Forelimb muscle (tissue), 1 donor: ENCODE measurements at regions not wholly inside any gene's neighbourhood (a gene's known extent, or its start where the extent isn't known, plus 50 kb on each side); places are given as distances from the start of the nearest gene placed in this dataset.

Experiments
- DNase-seq: peaks from one replicate; pipeline ENCODE4 v3.0.0-alpha.2; 2013; ENCODE audit warnings: low read depth

DNA sequence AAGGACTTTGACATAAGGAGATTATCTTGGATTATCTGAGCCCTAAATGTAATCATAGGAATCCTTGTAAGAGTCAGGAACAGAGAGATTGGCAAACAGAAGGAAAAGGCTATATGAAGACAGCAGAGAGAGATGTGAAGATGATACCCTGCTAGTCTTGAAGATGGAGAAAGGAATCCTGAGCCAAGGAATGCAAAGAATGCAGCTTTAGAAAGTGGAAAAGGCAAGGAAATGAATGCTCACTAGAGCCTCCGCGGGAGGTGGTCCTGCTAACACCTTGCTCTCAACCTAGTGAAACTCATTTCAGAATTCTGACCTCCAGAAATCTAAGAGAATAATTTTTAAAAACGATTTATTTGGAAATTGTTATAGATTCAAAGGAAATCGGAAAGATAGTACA, 117.1 kb downstream of the TBXT start:
- DNase-seq = no peak

DNA sequence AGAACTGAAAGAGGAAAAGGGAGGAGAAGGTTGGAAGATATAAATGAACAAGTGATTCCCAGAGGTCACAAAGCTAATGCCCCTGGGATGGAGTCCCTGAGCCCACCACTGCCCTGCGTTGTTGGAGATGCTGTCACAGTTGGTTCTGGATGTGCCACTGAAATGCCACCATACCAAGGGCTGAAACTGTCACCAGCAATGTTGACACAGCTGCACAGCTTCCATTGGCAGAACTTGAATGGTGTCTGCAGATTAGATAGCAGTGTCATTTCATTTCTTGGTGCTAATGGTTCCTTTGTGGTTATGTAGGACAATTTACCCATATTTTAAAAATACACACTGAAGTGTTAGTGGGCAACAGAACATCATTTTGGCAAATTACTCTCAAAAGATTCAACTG, 120.7 kb downstream of the TBXT start:
- no peak for DNase-seq

DNA sequence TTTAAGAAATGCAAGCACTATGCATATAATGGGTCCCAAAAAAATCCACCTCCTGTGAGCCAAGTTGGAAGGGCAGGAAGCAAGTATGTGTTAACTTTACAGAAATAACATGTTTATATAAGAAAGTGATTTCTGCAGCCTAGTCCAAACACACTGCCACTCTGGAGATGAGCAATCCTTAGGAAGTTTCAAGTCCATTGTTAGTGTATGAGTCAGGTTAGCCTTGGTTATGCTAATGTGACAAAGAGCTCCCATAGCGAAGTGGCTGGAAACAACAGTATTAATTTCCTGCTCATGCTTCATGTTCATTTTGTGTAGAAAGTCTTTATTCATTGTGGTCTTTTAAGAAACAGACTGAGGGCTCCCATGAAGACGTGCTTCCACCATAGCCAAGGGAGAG, 121.4 kb downstream of the TBXT start:
- DNase-seq = no peak

DNA sequence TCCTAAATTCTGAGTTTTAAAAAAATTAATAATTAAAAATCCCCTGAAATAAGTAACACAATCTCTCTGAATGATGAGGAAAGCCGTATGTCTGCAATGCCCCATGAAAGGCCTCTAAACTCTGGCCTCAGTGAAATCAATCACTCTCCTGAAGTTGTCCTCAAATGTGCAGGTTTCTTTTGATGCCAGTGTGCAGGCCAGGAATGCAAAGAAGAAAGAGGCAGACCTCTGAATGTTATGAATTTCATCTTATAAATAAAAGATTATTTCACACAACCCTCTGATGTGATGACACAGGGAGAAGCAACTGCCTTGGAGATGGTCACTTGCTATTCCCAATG, 121.8 kb downstream of the TBXT start:
- DNase-seq = no peak

DNA sequence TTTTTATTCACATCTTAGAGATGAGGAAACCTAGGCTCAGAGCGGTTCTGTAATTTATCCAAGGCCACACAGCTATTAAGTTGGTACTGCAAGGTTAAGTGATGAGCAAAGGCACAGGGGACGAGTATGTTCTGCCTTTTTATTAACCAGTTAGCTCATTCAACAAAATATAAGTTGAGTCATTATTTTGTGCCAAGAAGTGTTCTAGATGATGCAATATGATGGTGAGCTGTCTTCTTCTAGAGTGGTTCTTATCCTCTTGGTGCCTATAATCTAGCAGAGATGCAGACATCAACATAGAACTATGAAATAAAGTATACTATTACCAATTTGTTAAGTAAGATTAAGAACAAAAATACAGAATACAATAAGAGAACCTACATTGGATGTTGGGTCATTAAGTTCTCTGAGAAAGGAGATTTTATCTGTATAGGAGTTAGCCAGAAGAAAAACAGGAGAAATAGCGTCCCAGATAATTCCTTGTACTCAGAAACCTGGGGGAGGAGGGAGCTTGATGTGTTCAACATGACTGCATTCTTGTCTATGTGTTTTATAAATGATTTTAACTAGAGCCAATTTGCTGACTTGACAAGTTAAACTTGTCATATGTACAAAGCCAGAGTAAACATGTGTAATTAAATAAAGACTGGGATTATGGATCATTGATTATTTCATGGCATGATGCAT, 122.3 kb downstream of the TBXT start:
- no peak for DNase-seq

DNA sequence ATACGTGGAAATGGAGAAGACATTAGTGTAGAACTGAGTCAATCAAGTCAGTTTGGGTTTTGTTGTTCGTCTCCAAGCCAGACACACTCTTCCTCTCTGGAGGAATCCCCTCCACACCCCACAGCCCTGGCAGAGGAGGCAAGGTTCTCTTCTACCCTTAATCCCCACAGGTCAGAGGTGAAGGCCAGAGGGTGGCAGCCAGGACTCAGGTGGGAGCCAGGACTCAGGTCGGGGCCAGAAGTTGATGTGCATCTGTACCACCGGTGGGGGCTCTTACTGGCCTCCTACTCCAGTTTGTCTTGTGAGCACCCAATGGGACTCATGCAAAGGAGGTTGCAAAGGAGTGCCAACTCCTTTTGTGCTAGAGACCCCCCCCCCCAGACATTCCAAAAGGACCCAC, 126.4 kb downstream of the TBXT start:
- DNase-seq = no peak

DNA sequence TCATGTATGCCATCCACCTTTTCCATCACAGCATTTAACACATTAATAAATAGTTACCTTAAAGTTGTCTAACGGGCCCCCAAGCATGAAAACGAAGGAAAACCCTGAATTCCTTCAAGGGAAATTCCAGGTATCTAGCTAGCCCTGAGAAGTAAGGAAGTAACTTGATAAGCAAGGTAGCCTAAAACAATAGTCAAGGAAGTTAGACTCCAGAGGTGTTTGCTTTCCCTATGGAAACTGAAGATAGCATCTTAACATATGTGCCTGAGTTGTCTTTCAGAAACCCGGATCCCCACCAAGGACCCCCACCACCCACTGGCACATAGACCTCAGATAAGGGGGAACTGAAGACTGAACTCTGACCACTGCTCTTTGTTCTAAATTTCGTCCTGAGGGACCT, 127.4 kb downstream of the TBXT start:
- no peak for DNase-seq

DNA sequence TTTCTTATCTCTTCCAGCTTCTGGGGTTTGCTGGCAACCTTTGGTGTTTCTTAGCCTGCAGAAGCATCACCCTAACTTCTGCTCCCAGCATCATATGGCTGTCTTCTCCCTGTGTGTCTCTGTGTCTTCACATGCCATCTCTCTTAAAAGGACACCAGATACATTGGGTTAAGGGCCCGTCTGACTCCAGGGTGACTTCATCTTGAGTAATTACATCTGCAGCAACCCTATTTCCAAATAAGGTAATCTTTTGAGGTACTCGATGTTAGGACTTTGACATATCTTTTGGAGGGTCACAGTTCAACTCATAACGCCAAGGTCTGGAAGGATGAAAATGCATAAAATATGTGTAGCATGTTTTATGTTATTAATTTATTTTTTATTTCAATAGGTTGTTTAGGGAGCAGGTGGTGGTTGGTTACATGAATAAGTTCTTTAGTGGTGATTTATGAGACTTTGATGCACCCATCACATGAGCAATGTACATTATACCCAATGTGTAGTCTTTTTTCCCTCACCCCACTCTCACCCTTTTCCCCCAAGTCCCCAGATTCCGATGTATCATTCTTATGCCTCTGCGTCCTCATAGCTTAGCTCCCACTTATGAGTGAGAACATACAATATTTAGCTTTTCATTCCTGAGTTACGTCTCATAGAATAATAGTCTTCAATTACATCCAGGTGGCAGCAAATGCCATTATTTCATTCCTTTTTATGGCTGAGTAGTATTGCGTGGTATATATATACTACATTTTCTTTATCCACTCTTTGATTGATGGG, 131.1 kb downstream of the TBXT start:
- no peak for DNase-seq

DNA sequence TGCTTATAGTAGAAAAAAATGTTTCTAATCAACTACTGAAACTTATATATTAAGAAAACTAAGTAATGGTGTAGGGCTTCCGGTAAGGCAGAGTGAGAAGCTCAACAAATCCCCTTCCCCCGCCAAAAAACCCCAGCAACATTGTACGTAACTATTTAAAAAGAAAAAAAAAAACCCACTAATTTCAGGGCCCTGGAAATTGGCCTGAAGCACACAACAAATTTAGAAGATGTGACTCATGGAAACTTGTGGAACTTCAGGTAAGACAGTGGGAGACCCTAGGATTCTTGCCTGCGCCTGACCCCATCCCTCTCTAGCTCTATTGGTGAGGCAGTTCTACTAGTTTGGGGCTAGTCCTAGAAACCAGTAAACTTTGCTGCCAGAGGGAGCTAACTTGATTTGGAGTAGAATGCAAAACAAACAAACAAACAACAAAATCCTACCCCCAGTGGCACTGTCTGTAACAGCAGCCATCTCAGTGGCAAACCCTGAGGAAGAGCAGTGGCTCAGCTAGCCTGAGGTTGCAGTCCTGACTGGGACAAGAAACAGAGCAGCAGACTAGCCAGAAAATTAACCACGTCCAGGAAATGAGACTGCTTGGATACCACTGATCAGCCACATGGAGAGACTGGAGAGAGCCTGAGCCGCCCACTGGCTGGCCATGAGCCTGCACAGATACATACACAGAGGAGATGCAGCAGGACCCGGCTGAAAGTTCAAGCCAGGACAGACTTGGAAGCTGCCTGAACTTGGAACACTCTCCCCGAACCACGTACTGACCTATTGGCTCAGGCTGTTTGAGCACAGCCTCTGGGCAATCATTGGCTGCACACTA, 135.1 kb downstream of the TBXT start:
- DNase-seq = no peak

DNA sequence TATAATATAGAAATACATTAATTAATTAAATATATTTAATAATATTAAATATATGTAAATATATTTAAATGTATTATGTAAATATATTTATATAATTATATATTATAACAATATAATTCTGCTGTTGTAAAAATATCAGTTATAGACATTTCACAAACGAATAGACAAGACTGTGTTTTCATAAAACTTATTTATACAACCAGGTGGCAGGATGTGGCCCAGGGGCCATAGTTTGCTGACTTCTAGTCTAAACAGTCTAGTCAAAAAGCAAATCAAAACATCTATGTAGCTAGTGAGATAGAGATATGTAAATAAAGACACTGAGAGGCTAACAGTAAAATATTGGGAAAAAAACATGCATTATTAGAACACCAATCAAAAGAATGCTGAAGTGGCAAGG, 136.4 kb downstream of the TBXT start:
- no peak for DNase-seq

DNA sequence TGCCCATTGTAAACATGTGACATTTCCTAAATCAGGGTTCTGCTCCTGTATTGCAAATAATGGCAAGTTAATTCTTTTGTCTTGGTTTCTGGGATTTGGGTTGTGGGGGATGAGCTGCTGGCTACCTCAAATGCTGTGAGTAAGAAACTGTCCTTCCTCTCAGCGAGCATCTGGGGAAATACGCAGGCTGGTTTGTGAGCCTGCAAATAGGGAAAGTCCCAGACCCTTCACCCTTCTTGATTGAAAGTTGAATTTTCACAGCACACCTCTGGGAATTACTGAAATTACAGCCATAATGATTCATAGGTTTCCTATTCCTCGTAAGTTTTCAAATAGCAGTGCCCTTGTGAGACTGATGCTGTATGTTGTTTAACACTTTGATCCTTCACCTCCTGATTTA, 138.1 kb downstream of the TBXT start:
- no peak for DNase-seq

DNA sequence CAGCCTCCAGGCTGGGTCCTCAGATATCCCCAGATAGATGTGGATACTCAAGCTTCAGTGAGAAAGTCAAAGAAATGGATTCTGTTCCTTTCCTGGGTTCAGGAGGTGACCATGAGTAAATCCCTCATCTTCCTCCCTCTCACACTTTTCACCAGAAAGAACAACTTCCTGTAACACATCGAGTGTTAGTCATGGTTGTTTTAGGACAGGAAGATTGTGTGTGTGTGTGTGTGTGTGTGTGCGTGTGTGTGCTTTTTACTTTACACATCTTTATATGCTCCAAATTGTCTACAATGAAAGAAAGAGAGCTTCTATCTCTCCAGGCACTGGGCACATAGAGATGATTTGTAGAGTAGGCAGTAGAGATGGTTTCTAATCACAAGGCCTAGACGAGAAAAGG, 139.9 kb downstream of the TBXT start:
- DNase-seq = no peak

DNA sequence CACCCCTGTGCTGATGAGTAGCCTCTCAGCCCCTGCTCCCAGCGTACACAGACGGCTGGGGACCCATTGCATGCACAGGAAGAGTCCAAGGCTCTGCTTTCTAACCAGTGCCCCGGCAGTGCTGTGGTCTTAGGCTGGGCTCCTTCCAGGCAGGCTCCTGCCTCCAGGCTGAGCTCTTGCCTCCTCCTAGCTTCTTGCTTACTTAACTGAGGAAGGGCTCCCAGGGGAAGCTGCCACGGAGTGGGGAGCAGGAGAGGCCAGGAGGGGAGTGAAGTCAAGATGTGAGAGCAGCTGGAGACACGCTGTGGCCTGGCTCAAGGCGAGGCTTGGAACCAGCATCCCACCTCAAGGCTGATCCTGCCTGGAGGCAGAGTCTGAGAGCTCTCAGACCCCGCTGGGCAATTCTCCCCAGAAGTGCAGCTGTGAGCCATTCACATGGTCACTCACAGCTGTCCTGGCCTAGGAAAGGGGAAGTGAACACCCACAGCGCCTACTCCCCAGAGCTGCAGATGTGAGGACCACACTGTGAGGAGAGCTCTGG, 141.0 kb downstream of the TBXT start:
- DNase-seq = no peak

DNA sequence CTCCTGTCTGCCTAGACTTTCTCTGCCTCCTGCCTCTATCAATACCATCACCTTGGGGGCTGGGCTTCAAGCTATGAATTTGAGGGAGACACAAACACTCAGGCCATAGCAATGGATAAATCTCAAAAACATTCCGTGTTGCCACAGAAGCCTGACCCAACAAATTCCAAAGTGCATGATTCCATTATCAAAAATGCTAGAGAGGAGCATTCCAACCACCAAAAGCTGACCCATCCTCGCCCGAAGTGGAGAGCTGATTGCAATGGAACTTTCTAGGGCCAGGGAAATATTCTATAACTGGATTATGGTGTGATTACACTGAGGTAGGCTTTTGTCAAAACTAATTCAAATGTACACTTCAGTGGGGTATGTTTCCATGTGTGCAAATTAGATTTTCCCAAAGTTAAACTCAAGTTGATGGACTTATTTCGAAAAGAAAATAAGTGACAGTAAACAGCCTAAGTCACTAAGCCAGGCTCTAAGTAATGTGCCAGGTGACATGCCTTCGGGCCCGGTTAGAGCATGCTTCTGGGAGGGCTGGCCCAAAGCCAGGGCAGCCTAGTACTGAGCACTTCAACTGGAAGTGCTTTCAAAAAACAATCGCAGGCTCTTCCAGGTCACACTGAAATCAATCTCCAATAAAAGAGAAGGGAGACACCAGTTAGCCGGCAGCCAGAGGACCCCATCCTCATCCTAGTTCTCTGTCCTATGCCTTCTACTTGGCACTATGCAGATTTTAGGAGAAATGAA, 142.3 kb downstream of the TBXT start:
- no peak for DNase-seq

DNA sequence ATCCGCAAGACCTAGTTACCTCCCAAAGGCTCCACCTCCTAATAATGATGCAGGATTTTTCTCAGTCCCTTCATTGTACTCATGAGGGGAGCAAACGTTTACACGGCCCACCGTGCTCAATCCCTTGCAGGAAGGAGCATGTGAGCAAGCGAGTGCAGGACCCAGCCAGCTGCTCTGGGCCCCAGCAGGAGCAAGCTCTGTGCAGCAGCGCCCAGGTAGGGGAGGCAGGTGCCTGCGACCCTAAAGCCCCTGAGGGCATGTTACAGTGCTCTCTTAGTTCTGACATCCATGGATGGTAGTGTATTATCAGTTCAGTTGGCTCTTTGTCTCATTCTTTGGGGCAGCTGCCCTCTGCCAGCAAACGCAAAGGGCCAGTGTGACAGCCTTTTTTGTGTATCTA, 143.4 kb downstream of the TBXT start:
- DNase-seq = no peak

DNA sequence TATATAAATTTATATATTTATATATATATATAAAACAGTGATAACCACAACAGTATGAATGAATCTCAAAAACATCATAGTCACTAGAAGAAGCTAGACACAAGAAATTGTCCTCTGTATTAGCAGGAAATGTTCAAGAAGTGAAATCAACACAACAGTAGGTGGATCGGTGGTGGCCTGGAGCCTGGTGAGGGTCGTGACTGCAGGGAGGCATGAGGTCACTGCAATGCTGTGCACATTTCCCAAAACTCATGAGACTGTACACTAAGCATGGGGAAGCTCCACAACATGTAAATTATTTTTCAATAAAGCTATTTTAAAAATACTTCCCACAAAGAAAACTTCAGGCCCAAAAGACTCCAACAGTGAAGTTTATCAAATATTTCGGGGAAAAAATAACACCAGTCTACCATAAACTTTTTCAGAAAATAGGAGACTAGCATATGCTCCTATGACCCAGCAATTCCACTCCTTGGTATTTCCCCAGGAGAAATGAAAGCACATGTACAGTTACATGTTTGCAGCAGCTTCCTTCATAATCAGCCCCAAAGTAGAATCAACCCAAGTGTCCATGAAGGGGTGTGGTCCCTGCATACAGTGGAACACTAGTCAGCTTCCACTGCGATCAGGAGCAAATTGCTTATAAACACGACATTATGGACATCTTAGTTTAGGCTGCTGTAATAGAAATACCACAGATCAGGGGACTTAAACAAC, 144.2 kb downstream of the TBXT start:
- no peak for DNase-seq

DNA sequence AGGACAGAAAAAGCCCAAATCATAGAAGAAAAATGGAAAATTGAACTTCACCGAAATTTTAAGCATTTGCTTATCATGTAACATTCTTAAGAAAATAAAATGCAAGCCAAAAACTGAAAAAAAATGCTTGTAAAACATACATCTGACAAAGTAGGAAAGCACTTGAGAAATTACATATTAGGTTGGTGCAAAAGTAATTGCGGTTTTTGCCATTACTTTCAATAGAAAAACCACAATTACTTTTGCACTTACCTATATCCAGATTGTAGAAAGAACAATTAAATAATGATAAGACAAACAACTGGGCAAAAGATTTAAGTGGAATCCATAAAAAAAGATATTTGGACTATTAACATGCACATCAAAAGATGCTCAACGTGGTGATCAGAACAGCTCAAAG, 146.2 kb downstream of the TBXT start:
- DNase-seq = no peak

DNA sequence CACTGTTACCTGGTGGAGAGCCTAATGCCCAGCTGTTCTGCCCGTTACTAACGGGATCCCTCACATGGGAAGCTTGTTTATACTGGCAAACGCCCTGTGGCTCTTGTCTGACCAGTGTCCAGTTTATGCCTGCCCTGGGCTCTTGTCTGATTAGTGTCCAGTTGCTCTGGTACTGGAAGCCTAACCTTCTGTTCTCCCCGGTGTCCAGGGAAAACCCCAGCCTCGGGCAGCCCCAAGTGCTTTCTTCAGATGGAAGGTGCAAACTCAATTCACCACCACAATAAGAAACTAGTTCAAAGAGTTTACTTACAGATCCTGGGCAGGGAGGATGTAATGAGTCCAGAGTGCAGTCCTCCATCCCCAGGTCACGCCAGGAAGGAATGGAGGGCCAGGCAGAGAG, 148.4 kb downstream of the TBXT start:
- no peak for DNase-seq

DNA sequence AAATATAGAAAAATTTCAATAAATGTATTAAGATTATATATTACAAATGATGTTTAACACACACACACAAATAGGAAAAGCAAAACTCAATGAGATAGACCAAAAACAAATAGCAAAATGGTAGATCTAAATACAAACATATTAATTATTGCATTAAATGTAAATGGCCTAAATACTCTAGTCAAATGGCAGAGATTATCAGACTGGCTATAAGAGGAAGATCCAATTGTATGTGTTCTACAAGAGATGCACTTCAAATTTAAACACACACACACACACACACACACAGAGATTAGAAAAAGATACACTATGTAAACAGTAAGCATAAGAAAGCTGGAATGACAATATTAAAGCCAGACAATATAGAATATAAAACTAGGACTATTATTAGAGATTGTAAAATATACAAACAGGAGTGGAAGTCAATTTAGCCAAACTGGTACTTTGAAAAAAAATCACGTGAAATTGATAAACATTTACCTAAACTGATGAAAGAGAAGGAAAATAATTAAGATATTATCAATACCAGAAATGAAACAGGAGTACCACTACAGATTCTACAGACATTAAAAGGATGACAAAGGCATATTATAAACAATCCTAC, 150.5 kb downstream of the TBXT start:
- no peak for DNase-seq

DNA sequence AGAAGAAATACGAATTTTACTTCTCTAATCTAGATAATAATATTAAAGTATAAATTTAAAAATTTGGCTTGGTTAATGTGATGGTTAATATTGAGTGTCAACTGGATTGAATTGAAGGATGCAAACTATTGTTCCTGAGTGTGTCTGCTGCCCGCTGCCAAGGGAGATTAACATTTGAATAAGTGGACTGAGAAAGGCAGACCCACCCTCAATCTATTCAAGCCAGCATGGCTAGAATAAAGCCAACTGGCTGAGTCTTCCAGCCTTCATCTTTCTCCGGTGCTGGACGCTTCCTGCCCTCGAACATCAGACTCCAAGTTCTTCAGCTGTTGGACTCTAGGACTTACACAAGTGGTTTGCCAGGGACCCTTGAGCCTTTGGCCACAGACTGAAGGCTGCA, 152.7 kb downstream of the TBXT start:
- no peak for DNase-seq
